DND-41 (cell line): ENCODE measurements at regions not wholly inside any gene's neighbourhood (a gene's known extent, or its start where the extent isn't known, plus 50 kb on each side); places are given as distances from the start of the nearest gene placed in this dataset.
A peak's percentile ranks its signal among the peaks of the same experiment; 100 is the strongest.

ENCODE experiments used
- ATAC-seq: fragments of 200-7000 bp; cut with Tn5 transposase; 3 replicates; pipeline ENCODE4 v1.9.1; 2021; ENCODE audit warnings: low read depth; ENCODE audit not compliant: insufficient read depth
- DNase-seq: peaks from one replicate; pipeline ENCODE4 v3.0.0-alpha.2; 2020
- H2AFZ ChIP-seq: 2 replicates; pipeline ENCODE4 v1.6.0; 2012; ENCODE audit warnings: low read depth, low read length
- H3K27ac ChIP-seq: 2 replicates; pipeline ENCODE4 v1.5.1; 2012; ENCODE audit warnings: low read length, inconsistent platforms
- H3K27me3 ChIP-seq: fragments of 200-600 bp; sonication (generic); 2 replicates; pipeline ENCODE4 v1.6.0; 2012; ENCODE audit warnings: low read length, mild to moderate bottlenecking, inconsistent platforms; ENCODE audit not compliant: insufficient read depth, poor library complexity
- H3K36me3 ChIP-seq: 2 replicates; pipeline ENCODE4 v1.5.1; 2012; ENCODE audit warnings: low read length, inconsistent platforms; ENCODE audit not compliant: insufficient read depth
- H3K4me1 ChIP-seq: 2 replicates; pipeline ENCODE4 v1.5.1; 2012; ENCODE audit warnings: mild to moderate bottlenecking, low read length; ENCODE audit not compliant: insufficient read depth
- H3K4me2 ChIP-seq: 2 replicates; pipeline ENCODE4 v1.6.0; 2012; ENCODE audit warnings: mild to moderate bottlenecking, moderate library complexity, low read length, inconsistent platforms; ENCODE audit not compliant: insufficient read depth
- H3K4me3 ChIP-seq, 2 experiments: fragments of 200-600 bp in 1 of 2; shearing (Covaris generic) in 1 of 2; 2 replicates each; pipeline ENCODE4 v1.5.1; 2012 to 2016; ENCODE audit warnings: inconsistent platforms in 2 of 2, low read length in 2 of 2, mild to moderate bottlenecking in 2 of 2, low read depth in 1 of 2, moderate library complexity in 1 of 2
- H3K79me2 ChIP-seq: 2 replicates; pipeline ENCODE4 v1.6.0; 2012; ENCODE audit warnings: low read length, inconsistent platforms; ENCODE audit not compliant: insufficient read depth
- H3K9ac ChIP-seq: 2 replicates; pipeline ENCODE4 v1.6.0; 2012; ENCODE audit warnings: low read depth, mild to moderate bottlenecking, inconsistent platforms, low read length, moderate library complexity
- H3K9me3 ChIP-seq: 2 replicates; pipeline ENCODE4 v1.5.1; 2012; ENCODE audit warnings: low read length, moderate library complexity, mild to moderate bottlenecking, inconsistent platforms; ENCODE audit not compliant: insufficient read depth, severe bottlenecking
- H4K20me1 ChIP-seq: 2 replicates; pipeline ENCODE4 v1.6.0; 2012; ENCODE audit warnings: low read length; ENCODE audit not compliant: insufficient read depth
- CTCF ChIP-seq: IDR thresholded peaks from 2 replicates; pipeline ENCODE4 v1.5.1; 2012; ENCODE audit warnings: borderline replicate concordance, low read length, moderate library complexity, mild to moderate bottlenecking; ENCODE audit not compliant: poor library complexity, severe bottlenecking; ENCODE audit errors: extremely low read depth
- EZH2 ChIP-seq: IDR thresholded peaks from 3 replicates; pipeline ENCODE4 v1.6.1; 2012; ENCODE audit warnings: borderline replicate concordance, low read depth, mild to moderate bottlenecking, moderate library complexity, low read length, inconsistent platforms; ENCODE audit not compliant: severe bottlenecking

- Histone ChIP-seq H3K36me3 (no peaks in the 10 kb centered on the region), H3K79me2 (no peaks in the 10 kb centered on the region), H3K9me3 (no peaks in the 10 kb centered on the region), H3K27ac (no peak overlapping the region), H3K4me1 (no peaks in the 10 kb centered on the region), H2AFZ (no peak overlapping the region), H4K20me1 (no peaks in the 10 kb centered on the region), H3K27me3 (no peaks in the 10 kb centered on the region), H3K9ac (no peak overlapping the region), H3K4me2 (no peak overlapping the region), H3K4me3 (no peak overlapping the region)
- DNase-seq: no peak
- TF ChIP-seq EZH2 (no peak), CTCF (no peak)
- no peak for ATAC-seq
Observed at GRCh38 chr16:65689726-65690125, 567.9 kb upstream of the CDH11 start.

- no peaks in the 10 kb centered on the region for H3K4me1 ChIP-seq
- H3K4me3 ChIP-seq: no peak overlapping the region
- no peak overlapping the region for H3K4me2 ChIP-seq
- H4K20me1 ChIP-seq: no peaks in the 10 kb centered on the region
- H3K9me3 ChIP-seq: no peaks in the 10 kb centered on the region
- ATAC-seq: no peak
- no peak for DNase-seq
- H2AFZ ChIP-seq: no peak overlapping the region
- no peak overlapping the region for H3K9ac ChIP-seq
- H3K27ac ChIP-seq: no peak overlapping the region
- H3K27me3 ChIP-seq: no peaks in the 10 kb centered on the region
- H3K79me2 ChIP-seq: no peaks in the 10 kb centered on the region
- TF ChIP-seq CTCF: no peak
- TF ChIP-seq EZH2: no peak
- H3K36me3 ChIP-seq: no peaks in the 10 kb centered on the region
Observed at GRCh38 chr16:65688301-65688700, 566.4 kb upstream of the CDH11 start.

- no peak overlapping the region for H3K4me2 ChIP-seq
- DNase-seq: no peak
- H3K4me3 ChIP-seq: no peak overlapping the region
- TF ChIP-seq EZH2: no peak
- peak; percentile 35 for TF ChIP-seq CTCF
- H3K9ac ChIP-seq: no peak overlapping the region
- H3K4me1 ChIP-seq: no peaks in the 10 kb centered on the region
- no peak for ATAC-seq
- no peaks in the 10 kb centered on the region for H3K36me3 ChIP-seq
- no peaks in the 10 kb centered on the region for H3K9me3 ChIP-seq
- no peaks in the 10 kb centered on the region for H3K79me2 ChIP-seq
- H3K27ac ChIP-seq: no peak overlapping the region
- no peaks in the 10 kb centered on the region for H4K20me1 ChIP-seq
- H3K27me3 ChIP-seq: no peaks in the 10 kb centered on the region
- H2AFZ ChIP-seq: no peak overlapping the region
Observed at GRCh38 chr16:65684230-65684629, 562.4 kb upstream of the CDH11 start.

GRCh38 chr16:65681406-65681805 is 559.5 kb upstream of the CDH11 start:
- Histone ChIP-seq H3K27me3 (no peaks in the 10 kb centered on the region), H3K4me3 (no peak overlapping the region), H3K27ac (no peak overlapping the region), H3K4me1 (no peaks in the 10 kb centered on the region), H3K4me2 (no peak overlapping the region), H3K36me3 (no peaks in the 10 kb centered on the region), H4K20me1 (no peaks in the 10 kb centered on the region), H3K9me3 (no peaks in the 10 kb centered on the region), H3K9ac (no peak overlapping the region), H2AFZ (no peak overlapping the region), H3K79me2 (no peaks in the 10 kb centered on the region)
- TF ChIP-seq EZH2 (no peak), CTCF (no peak)
- no peak for DNase-seq
- ATAC-seq: no peak
